Ishikawa (cell line): ENCODE measurements at regions not wholly inside any gene's neighbourhood (a gene's known extent, or its start where the extent isn't known, plus 50 kb on each side); places are given as distances from the start of the nearest gene placed in this dataset.

Experiments
- CEBPB ChIP-seq: IDR thresholded peaks from 2 replicates; pipeline ENCODE4 v1.6.1; 2012
- CREB1 ChIP-seq: IDR thresholded peaks from 2 replicates; pipeline ENCODE4 v1.6.1; 2012; ENCODE audit warnings: low read depth
- EGR1 ChIP-seq: IDR thresholded peaks from 2 replicates; pipeline ENCODE4 v1.6.1; 2012
- EP300 ChIP-seq: IDR thresholded peaks from 2 replicates; pipeline ENCODE4 v1.6.1; 2012; ENCODE audit warnings: borderline replicate concordance
- FOXM1 ChIP-seq: IDR thresholded peaks from 2 replicates; pipeline ENCODE4 v1.6.1; 2012; ENCODE audit warnings: low read depth, borderline replicate concordance
- MAX ChIP-seq: IDR thresholded peaks from 2 replicates; pipeline ENCODE4 v1.6.1; 2012
- NFIC ChIP-seq: IDR thresholded peaks from 2 replicates; pipeline ENCODE4 v1.6.1; 2012
- RAD21 ChIP-seq: IDR thresholded peaks from 2 replicates; pipeline ENCODE4 v1.6.1; 2012; ENCODE audit warnings: low read depth
- TAF1 ChIP-seq: IDR thresholded peaks from 2 replicates; pipeline ENCODE4 v1.6.1; 2012; ENCODE audit warnings: low read depth, mild to moderate bottlenecking
- TCF12 ChIP-seq: IDR thresholded peaks from 2 replicates; pipeline ENCODE4 v1.6.1; 2012; ENCODE audit warnings: low read depth
- TEAD4 ChIP-seq: IDR thresholded peaks from 2 replicates; pipeline ENCODE4 v1.6.1; 2012
- USF1 ChIP-seq: IDR thresholded peaks from 2 replicates; pipeline ENCODE4 v1.6.1; 2012
- YY1 ChIP-seq: IDR thresholded peaks from 2 replicates; pipeline ENCODE4 v1.6.1; 2012; ENCODE audit warnings: low read depth
- ZBTB7A ChIP-seq: IDR thresholded peaks from 2 replicates; pipeline ENCODE4 v1.6.1; 2012; ENCODE audit warnings: low read depth
- TF ChIP-seq, protein P1 (sequence below): IDR thresholded peaks from 2 replicates; pipeline ENCODE4 v1.6.1; 2012; ENCODE audit warnings: low read depth, mild to moderate bottlenecking

- no peak for TF ChIP-seq RAD21
- TF ChIP-seq MAX = no peak
- no peak for TF ChIP-seq EP300
- TF ChIP-seq ZBTB7A = no peak
- TF ChIP-seq FOXM1 = no peak
- TF ChIP-seq, protein P1, sequence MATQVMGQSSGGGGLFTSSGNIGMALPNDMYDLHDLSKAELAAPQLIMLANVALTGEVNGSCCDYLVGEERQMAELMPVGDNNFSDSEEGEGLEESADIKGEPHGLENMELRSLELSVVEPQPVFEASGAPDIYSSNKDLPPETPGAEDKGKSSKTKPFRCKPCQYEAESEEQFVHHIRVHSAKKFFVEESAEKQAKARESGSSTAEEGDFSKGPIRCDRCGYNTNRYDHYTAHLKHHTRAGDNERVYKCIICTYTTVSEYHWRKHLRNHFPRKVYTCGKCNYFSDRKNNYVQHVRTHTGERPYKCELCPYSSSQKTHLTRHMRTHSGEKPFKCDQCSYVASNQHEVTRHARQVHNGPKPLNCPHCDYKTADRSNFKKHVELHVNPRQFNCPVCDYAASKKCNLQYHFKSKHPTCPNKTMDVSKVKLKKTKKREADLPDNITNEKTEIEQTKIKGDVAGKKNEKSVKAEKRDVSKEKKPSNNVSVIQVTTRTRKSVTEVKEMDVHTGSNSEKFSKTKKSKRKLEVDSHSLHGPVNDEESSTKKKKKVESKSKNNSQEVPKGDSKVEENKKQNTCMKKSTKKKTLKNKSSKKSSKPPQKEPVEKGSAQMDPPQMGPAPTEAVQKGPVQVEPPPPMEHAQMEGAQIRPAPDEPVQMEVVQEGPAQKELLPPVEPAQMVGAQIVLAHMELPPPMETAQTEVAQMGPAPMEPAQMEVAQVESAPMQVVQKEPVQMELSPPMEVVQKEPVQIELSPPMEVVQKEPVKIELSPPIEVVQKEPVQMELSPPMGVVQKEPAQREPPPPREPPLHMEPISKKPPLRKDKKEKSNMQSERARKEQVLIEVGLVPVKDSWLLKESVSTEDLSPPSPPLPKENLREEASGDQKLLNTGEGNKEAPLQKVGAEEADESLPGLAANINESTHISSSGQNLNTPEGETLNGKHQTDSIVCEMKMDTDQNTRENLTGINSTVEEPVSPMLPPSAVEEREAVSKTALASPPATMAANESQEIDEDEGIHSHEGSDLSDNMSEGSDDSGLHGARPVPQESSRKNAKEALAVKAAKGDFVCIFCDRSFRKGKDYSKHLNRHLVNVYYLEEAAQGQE = no peak
- TF ChIP-seq TEAD4 = no peak
- TF ChIP-seq NFIC = no peak
These were observed 194.5 kb upstream of the GAP43 start for GRCh38 chr3:115428841-115429240.

DNA sequence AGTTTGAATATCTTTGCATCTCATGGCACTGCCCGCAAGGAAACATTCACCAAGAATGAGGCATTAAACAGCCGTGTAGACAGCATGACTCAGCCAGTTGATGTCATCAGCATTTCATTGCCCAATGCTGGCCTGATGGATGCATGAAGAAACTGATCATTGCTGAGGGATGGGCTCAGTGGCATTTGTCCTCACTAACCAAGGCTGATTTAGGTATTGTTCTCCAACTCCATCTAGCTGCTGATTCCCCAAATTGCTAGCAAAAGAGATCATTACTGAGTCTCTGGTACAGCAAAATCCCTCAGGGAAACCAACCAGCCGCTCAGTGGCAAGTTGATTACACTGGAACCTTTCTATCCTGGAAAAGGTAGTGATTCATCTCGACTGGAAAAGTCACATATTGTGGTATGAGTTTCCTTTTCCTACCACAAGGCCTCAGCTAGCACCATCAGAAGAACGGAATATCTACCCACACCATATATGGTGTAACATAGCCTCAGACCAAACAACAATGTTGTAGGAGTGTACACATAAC, 186.5 kb upstream of the GAP43 start:
- TF ChIP-seq, protein P1 = no peak

GRCh38 chr3:115438799-115439198, 184.5 kb upstream of the GAP43 start:
- TF ChIP-seq TCF12 (no peak), ZBTB7A (no peak), EGR1 (no peak), RAD21 (no peak), NFIC (no peak), TAF1 (no peak)

DNA sequence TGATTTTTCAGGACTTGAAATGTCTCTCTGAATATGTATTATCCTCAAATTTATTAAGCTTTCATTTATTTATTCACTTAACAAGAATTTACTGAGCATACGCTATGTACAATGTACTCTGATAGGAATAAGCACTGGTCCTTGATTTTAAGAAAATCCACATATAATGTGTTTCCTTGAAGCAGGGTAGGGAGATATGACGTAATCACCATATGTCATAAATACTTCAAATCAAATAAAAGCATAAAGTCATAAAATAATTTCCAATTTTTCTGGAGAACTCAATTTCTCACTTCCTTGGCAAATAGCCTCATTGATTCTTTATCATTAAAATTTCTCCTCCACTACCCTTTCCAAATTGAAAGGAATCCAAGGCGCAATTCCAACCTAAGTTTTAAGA, 177.8 kb upstream of the GAP43 start:
- TF ChIP-seq MAX (no peak), ZBTB7A (no peak), TCF12 (no peak), CREB1 (no peak), TAF1 (no peak)

GRCh38 chr3:115448851-115449250, 174.5 kb upstream of the GAP43 start:
- TF ChIP-seq USF1 (no peak), CEBPB (no peak), NFIC (no peak), TAF1 (no peak), MAX (no peak), EGR1 (no peak), TCF12 (no peak), FOXM1 (no peak), RAD21 (no peak), EP300 (no peak), ZBTB7A (no peak), CREB1 (no peak), YY1 (no peak), TEAD4 (no peak)
- TF ChIP-seq, protein P1 = no peak

DNA sequence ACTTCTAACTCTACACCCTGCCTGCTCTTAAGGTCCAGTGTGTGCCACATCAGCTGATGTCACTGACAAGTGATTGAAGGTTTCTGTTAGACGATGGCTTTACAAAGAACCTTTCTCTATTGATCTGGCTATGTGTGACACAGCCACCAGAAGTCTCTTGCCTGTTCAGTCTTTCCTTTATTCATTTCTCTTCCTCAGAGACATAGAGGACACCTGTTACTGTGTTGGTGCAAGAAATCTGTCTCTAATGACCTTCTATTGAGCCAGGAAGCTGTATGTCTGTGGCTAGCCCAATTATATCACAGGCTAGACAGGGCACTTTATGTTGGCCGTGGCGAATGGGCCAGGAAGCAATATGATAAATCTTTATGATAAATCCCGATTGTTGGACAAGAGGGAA, 173.3 kb upstream of the GAP43 start:
- TF ChIP-seq TEAD4 = no peak
- no peak for TF ChIP-seq MAX
- TF ChIP-seq YY1 = no peak
- no peak for TF ChIP-seq USF1
- no peak for TF ChIP-seq CEBPB
- TF ChIP-seq RAD21 = no peak
- TF ChIP-seq EGR1 = no peak
- TF ChIP-seq ZBTB7A = no peak
